ENCODE measurements at regions not wholly inside any gene's neighbourhood (a gene's known extent, or its start where the extent isn't known, plus 50 kb on each side); places are given as distances from the start of the nearest gene placed in this dataset.
"Not testable (repeated sequence)": the region's sequence is repeated elsewhere in the genome, so short reads cannot be mapped to it uniquely, and the experiment has no call there.

DNA sequence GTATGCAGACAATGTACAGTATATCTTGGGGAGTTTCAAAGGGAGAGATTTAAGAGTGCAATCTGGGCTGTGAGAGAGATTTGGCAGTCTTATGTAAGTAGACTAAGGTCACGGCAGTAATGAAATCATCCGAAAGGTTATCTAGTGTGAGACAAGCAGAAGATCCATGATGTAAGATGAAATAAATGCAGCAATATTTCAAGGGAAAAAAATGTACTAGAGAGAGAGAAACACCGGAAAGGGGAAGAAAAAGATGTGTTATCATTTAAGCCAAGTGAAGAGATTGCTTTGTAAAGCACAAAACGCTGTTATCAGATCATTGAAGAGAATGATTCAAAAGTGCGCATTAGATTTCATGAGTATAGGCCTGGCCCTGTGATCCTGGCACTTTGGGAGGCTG is 88.4 kb upstream of the GUCY1A1 start:
- H3K9me3 ChIP-seq (ENCODE audit: low read depth) = no peaks in the 10 kb centered on the region
- no peaks in the 10 kb centered on the region for H3K36me3 ChIP-seq
- no peaks in the 10 kb centered on the region for H3K79me2 ChIP-seq (ENCODE audit: low read depth)
- H3F3A ChIP-seq (ENCODE audit: low read depth) = no peaks in the 10 kb centered on the region
- DNase-seq (ENCODE audit: low spot score) = no peak
- no peak overlapping the region for H2AFZ ChIP-seq (replicated peaks)
- H3K27me3 Mint-ChIP-seq (ENCODE audit: insufficient read depth, low read depth) = no peaks in the 10 kb centered on the region
- H3K27me3 ChIP-seq = no peaks in the 10 kb centered on the region
- H3K9me3 Mint-ChIP-seq = no peaks in the 10 kb centered on the region
- H3K27ac ChIP-seq = no peak overlapping the region
- no peaks in the 10 kb centered on the region for H4K20me1 ChIP-seq (ENCODE audit: low read depth)
- no peak overlapping the region for H3K4me3 ChIP-seq
- TF ChIP-seq EZH2phosphoT487 (IDR thresholded peaks at IDR 0.05) (no peak), EZH2 (IDR thresholded peaks at IDR 0.05) (no peak)
- TF ChIP-seq, protein P1, sequence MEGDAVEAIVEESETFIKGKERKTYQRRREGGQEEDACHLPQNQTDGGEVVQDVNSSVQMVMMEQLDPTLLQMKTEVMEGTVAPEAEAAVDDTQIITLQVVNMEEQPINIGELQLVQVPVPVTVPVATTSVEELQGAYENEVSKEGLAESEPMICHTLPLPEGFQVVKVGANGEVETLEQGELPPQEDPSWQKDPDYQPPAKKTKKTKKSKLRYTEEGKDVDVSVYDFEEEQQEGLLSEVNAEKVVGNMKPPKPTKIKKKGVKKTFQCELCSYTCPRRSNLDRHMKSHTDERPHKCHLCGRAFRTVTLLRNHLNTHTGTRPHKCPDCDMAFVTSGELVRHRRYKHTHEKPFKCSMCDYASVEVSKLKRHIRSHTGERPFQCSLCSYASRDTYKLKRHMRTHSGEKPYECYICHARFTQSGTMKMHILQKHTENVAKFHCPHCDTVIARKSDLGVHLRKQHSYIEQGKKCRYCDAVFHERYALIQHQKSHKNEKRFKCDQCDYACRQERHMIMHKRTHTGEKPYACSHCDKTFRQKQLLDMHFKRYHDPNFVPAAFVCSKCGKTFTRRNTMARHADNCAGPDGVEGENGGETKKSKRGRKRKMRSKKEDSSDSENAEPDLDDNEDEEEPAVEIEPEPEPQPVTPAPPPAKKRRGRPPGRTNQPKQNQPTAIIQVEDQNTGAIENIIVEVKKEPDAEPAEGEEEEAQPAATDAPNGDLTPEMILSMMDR (IDR thresholded peaks at IDR 0.05) = no peak
- no peaks in the 10 kb centered on the region for H3K4me1 Mint-ChIP-seq
- H3K4me1 ChIP-seq = no peaks in the 10 kb centered on the region
- no peaks in the 10 kb centered on the region for H3K36me3 Mint-ChIP-seq
- H3K27ac Mint-ChIP-seq = no peak overlapping the region
- no peak overlapping the region for H3K4me3 Mint-ChIP-seq
- no peak overlapping the region for H3K9ac ChIP-seq
- H3K4me2 ChIP-seq = no peak overlapping the region

DNA sequence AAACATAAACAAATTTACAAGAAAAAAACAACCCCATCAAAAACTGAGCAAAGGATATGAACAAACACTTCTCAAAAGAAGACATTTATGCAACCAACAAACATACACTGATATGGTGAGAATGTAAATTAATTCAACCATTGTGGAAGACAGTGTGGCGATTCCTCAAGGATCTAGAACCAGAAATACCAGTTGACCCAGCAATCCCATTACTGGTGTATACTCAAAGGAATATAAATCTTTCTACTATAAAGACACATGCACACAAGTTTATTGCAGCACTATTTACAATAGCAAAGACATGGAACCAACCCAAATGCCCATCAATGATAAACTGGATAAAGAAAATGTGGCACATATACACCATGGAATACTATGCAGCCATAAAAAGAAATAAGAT is 92.3 kb upstream of the GUCY1A1 start:
- H3K27ac Mint-ChIP-seq = not testable (repeated sequence)
- H3K4me1 ChIP-seq = peaks cover 12% of the 10 kb centered on the region

DNA sequence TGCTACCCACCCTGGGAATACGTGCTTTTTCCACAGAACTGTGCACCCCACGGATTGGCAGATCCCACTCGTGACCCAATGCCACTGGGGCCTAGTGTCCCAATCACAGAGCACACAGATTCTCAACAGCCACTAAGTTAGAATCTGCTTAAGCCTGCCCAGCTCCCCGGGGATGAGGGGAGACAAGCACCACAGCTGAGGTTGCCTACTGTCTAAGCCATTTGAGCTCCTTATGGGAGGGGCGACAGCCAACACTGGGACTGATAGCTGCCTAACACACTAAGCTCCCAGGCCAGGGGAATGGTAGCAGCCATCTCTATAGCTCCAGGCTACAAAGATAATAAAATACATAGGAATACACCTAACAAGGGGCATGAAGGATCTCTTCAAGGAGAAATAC is 93.5 kb upstream of the GUCY1A1 start:
- H3K36me3 ChIP-seq = no peaks in the 10 kb centered on the region
- H3K9me3 ChIP-seq (ENCODE audit: low read depth) = no peaks in the 10 kb centered on the region
- H3K4me1 ChIP-seq = peaks cover 12% of the 10 kb centered on the region
- Mint-ChIP-seq H3K36me3 (no peaks in the 10 kb centered on the region), H3K4me3 (no peak overlapping the region), H3K9me3 (peaks cover 5% of the 10 kb centered on the region), H3K27ac (no peak overlapping the region), H3K4me1 (peaks cover 20% of the 10 kb centered on the region), H3K27me3 (ENCODE audit: insufficient read depth, low read depth) (no peaks in the 10 kb centered on the region)
- no peak overlapping the region for H3K4me3 ChIP-seq
- no peaks in the 10 kb centered on the region for H3K27me3 ChIP-seq
- TF ChIP-seq, protein P1 (IDR thresholded peaks at IDR 0.05) = no peak
- TF ChIP-seq EZH2 (IDR thresholded peaks at IDR 0.05) (no peak), EZH2phosphoT487 (IDR thresholded peaks at IDR 0.05) (no peak)
- H3F3A ChIP-seq (ENCODE audit: low read depth) = no peaks in the 10 kb centered on the region
- H3K79me2 ChIP-seq (ENCODE audit: low read depth) = no peaks in the 10 kb centered on the region
- H4K20me1 ChIP-seq (ENCODE audit: low read depth) = no peaks in the 10 kb centered on the region
- H2AFZ ChIP-seq (replicated peaks) = no peak overlapping the region
- no peak overlapping the region for H3K4me2 ChIP-seq
- no peak for DNase-seq (ENCODE audit: low spot score)
- H3K9ac ChIP-seq = no peak overlapping the region
- no peak overlapping the region for H3K27ac ChIP-seq

More for the DNA sequence above, 92.3 kb upstream of the GUCY1A1 start:
- DNase-seq (ENCODE audit: low spot score); H3F3A ChIP-seq (ENCODE audit: low read depth); H3K9ac ChIP-seq; H3K4me2 ChIP-seq; H2AFZ ChIP-seq (replicated peaks); H3K9me3 ChIP-seq (ENCODE audit: low read depth); H3K36me3 Mint-ChIP-seq; H3K36me3 ChIP-seq; H3K27me3 ChIP-seq; H3K4me3 Mint-ChIP-seq; H4K20me1 ChIP-seq (ENCODE audit: low read depth); H3K27me3 Mint-ChIP-seq (ENCODE audit: insufficient read depth, low read depth); H3K9me3 Mint-ChIP-seq; H3K79me2 ChIP-seq (ENCODE audit: low read depth); H3K27ac ChIP-seq; H3K4me3 ChIP-seq: not testable (repeated sequence)
- peaks cover 20% of the 10 kb centered on the region for H3K4me1 Mint-ChIP-seq

DNA sequence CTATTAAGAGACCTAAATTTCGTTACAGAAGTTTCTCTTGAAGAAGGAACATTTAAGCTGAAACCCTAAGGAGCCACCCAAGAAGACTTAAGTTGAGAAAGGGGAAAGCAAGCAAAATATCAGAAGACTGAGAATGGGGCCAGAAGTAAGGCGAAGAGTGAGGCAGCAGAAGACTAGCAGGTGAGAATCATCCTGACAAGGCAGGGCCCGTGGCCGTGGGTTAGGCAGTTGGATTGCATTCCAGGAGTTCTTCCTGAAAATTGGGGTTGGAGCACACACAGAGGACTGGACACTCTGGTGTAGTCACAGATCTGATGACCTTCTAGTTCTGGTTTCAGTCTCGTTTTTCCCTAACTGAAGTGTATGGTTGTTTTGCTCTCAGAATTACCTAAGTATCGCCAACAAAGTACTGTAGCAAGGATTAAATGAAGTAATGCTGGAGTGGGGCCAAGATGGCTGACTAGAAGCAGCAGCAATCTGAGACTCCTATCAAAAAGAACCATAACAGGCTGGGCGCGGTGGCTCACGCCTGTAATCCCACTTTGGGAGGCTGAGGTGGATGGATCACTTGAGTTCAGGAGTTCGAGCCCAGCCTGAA is 94.4 kb upstream of the GUCY1A1 start:
- TF ChIP-seq EZH2phosphoT487 (IDR thresholded peaks at IDR 0.05) (no peak), EZH2 (IDR thresholded peaks at IDR 0.05) (no peak)
- TF ChIP-seq, protein P1 (IDR thresholded peaks at IDR 0.05) = no peak
- Histone ChIP-seq H3F3A (ENCODE audit: low read depth) (no peaks in the 10 kb centered on the region), H3K4me2 (no peak overlapping the region), H3K27ac (no peak overlapping the region), H3K4me3 (no peak overlapping the region), H3K79me2 (ENCODE audit: low read depth) (no peaks in the 10 kb centered on the region), H2AFZ (replicated peaks) (no peak overlapping the region), H3K27me3 (no peaks in the 10 kb centered on the region), H3K9me3 (ENCODE audit: low read depth) (no peaks in the 10 kb centered on the region), H3K36me3 (no peaks in the 10 kb centered on the region), H4K20me1 (ENCODE audit: low read depth) (no peaks in the 10 kb centered on the region), H3K9ac (no peak overlapping the region), H3K4me1 (peaks cover 12% of the 10 kb centered on the region)
- Mint-ChIP-seq H3K36me3 (no peaks in the 10 kb centered on the region), H3K9me3 (peaks cover 5% of the 10 kb centered on the region), H3K27ac (no peak overlapping the region), H3K4me3 (no peak overlapping the region), H3K27me3 (ENCODE audit: insufficient read depth, low read depth) (no peaks in the 10 kb centered on the region), H3K4me1 (peaks cover 20% of the 10 kb centered on the region)
- peak; percentile 11 for DNase-seq (ENCODE audit: low spot score)

Data from neural progenitor cell (in vitro differentiated cells).